ENCODE measurements at regions not wholly inside any gene's neighbourhood (a gene's known extent, or its start where the extent isn't known, plus 50 kb on each side); places are given as distances from the start of the nearest gene placed in this dataset.

DNA sequence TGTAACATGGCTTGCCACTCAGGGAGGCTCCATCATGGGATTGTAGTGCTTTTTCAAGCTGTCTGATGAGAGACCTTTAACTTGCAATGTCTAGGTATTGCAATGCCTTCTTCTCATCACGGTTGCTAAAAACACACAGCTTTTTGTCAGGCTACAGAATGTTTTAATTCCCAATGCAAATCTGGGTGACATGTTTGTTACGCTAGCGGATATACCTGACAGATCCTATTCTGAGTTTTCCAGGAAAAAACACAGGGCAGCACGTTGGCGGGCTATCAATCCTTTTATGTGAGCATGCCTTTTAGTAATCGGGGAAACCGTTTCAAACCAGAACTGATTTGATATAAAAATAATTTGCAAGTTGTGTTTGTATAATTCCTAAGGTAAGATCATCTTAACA, 577.2 kb upstream of the MAP3K7 start:
- Mint-ChIP-seq H3K27ac (no peak overlapping the region), H3K27me3 (no peaks in the 10 kb centered on the region), H3K36me3 (ENCODE audit: low read depth) (no peaks in the 10 kb centered on the region), H3K4me1 (no peaks in the 10 kb centered on the region), H3K4me3 (no peak overlapping the region), H3K9me3 (no peaks in the 10 kb centered on the region)
- DNase-seq: no peak
- CTCF ChIA-PET: no interaction called here
- POLR2A ChIA-PET: no interaction called here

- H3K4me1 Mint-ChIP-seq: no peaks in the 10 kb centered on the region
- H3K9me3 Mint-ChIP-seq: no peaks in the 10 kb centered on the region
- ChIA-PET POLR2A (no interaction called here), CTCF (no interaction called here)
- no peak for DNase-seq
- H3K27ac Mint-ChIP-seq: no peak overlapping the region
- no peaks in the 10 kb centered on the region for H3K36me3 Mint-ChIP-seq (ENCODE audit: low read depth)
- H3K27me3 Mint-ChIP-seq: no peaks in the 10 kb centered on the region
- no peak overlapping the region for H3K4me3 Mint-ChIP-seq
These were observed 574.4 kb upstream of the MAP3K7 start for GRCh38 chr6:91161246-91161645.

GRCh38 chr6:91155129-91155785, 568.4 kb upstream of the MAP3K7 start:
- no peak for DNase-seq
- H3K27ac Mint-ChIP-seq: no peak overlapping the region
- no peaks in the 10 kb centered on the region for H3K4me1 Mint-ChIP-seq
- no peak overlapping the region for H3K4me3 Mint-ChIP-seq
- no peaks in the 10 kb centered on the region for H3K36me3 Mint-ChIP-seq (ENCODE audit: low read depth)
- H3K27me3 Mint-ChIP-seq: no peaks in the 10 kb centered on the region
- ChIA-PET POLR2A (no interaction called here), CTCF (no interaction called here)
- no peaks in the 10 kb centered on the region for H3K9me3 Mint-ChIP-seq

GRCh38 chr6:91152824-91153223, 566.0 kb upstream of the MAP3K7 start:
- CTCF ChIA-PET: no interaction called here
- POLR2A ChIA-PET: no interaction called here
- Mint-ChIP-seq H3K27me3 (no peaks in the 10 kb centered on the region), H3K9me3 (no peaks in the 10 kb centered on the region), H3K27ac (no peak overlapping the region), H3K4me1 (no peaks in the 10 kb centered on the region), H3K4me3 (no peak overlapping the region), H3K36me3 (ENCODE audit: low read depth) (no peaks in the 10 kb centered on the region)
- no peak for DNase-seq

- no peaks in the 10 kb centered on the region for H3K9me3 Mint-ChIP-seq
- H3K4me3 Mint-ChIP-seq: no peak overlapping the region
- ChIA-PET POLR2A (no interaction called here), CTCF (interaction anchor here (0.7 kb wide), 1 partner anchor 95 kb away, joined by 3 read pairs; no protein-coding TSS in a partner anchor)
- H3K27ac Mint-ChIP-seq: no peak overlapping the region
- H3K27me3 Mint-ChIP-seq: no peaks in the 10 kb centered on the region
- H3K36me3 Mint-ChIP-seq (ENCODE audit: low read depth): no peaks in the 10 kb centered on the region
- no peak for DNase-seq
- no peaks in the 10 kb centered on the region for H3K4me1 Mint-ChIP-seq
These were observed 563.3 kb upstream of the MAP3K7 start for GRCh38 chr6:91149956-91150705.

GRCh38 chr6:91149246-91149955, 562.5 kb upstream of the MAP3K7 start:
- Mint-ChIP-seq H3K4me1 (no peaks in the 10 kb centered on the region), H3K9me3 (no peaks in the 10 kb centered on the region), H3K27ac (no peak overlapping the region), H3K36me3 (ENCODE audit: low read depth) (no peaks in the 10 kb centered on the region), H3K4me3 (no peak overlapping the region), H3K27me3 (no peaks in the 10 kb centered on the region)
- no peak for DNase-seq
- POLR2A ChIA-PET: no interaction called here
- CTCF ChIA-PET: interaction anchor here (0.7 kb wide), 1 partner anchor 95 kb away, joined by 3 read pairs; no protein-coding TSS in a partner anchor

DNA sequence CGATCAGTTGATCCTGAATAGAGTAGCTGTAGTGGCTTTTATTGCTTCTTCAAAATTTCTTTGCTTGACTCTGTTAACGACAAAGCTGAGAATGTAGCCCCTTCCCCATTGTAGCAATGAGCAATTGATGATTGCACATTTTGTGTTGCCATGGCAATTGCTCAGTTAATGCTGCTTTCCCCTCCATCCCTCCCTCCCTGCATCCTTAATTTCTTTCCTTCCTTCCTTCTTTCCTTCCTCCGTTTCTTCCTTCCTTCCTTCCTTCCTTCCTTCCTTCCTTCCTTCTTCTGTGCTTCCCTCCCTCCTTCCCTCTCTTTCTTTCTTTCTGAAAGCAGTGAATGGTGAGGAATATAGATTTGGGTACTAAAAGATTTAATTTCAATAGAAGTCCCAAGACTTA, 557.3 kb upstream of the MAP3K7 start:
- CTCF ChIA-PET: no interaction called here
- Mint-ChIP-seq H3K9me3 (no peaks in the 10 kb centered on the region), H3K4me3 (no peak overlapping the region), H3K36me3 (ENCODE audit: low read depth) (no peaks in the 10 kb centered on the region), H3K4me1 (no peaks in the 10 kb centered on the region), H3K27ac (no peak overlapping the region), H3K27me3 (peaks cover 5% of the 10 kb centered on the region)
- DNase-seq: no peak
- POLR2A ChIA-PET: no interaction called here

DNA sequence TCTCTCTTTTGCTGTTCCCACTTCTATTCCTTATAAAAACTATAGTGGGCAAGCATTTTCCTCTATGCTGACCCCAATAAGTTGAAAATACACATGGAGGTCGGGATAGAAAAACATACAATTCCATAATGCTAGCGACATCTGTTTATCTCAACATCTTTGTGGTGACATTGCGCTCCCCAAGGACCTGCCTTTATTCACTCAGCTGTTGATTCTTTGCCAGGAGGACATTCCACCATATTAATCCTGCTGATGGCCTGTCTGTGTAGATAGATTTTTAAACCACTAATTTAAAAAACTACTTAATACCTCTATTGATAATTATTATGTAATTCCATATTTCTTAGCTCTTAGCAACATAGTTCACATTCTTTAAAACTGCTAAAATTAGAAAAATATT, 555.3 kb upstream of the MAP3K7 start:
- Mint-ChIP-seq H3K9me3 (no peaks in the 10 kb centered on the region), H3K36me3 (ENCODE audit: low read depth) (no peaks in the 10 kb centered on the region), H3K27ac (no peak overlapping the region), H3K4me1 (no peaks in the 10 kb centered on the region), H3K27me3 (peaks cover 5% of the 10 kb centered on the region), H3K4me3 (no peak overlapping the region)
- ChIA-PET POLR2A (no interaction called here), CTCF (no interaction called here)
- no peak for DNase-seq

DNA sequence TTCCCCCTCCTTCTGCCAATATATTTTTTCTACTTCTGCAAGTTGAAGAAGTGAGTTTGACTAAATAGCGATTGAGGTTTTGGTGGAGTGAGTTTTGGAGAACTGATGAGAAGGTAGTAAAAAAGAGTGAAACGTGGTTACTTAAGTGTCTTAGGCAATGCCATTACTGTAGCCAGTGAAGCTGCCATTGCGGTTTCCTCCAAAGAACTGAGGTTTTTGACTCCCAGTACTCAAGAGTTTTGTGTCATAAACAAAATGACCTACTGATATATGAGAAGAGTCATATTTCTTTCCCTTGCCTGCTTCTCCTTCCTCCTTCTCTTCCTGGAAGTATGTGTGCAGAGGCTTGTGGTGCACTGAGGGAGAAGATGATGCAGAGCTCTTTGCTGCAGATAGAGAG, 554.5 kb upstream of the MAP3K7 start:
- DNase-seq: no peak
- H3K4me3 Mint-ChIP-seq: no peak overlapping the region
- CTCF ChIA-PET: no interaction called here
- H3K36me3 Mint-ChIP-seq (ENCODE audit: low read depth): no peaks in the 10 kb centered on the region
- H3K27me3 Mint-ChIP-seq: peaks cover 5% of the 10 kb centered on the region
- no peak overlapping the region for H3K27ac Mint-ChIP-seq
- POLR2A ChIA-PET: no interaction called here
- no peaks in the 10 kb centered on the region for H3K4me1 Mint-ChIP-seq
- H3K9me3 Mint-ChIP-seq: no peaks in the 10 kb centered on the region

- ChIA-PET POLR2A (no interaction called here), CTCF (no interaction called here)
- H3K36me3 Mint-ChIP-seq (ENCODE audit: low read depth): no peaks in the 10 kb centered on the region
- no peak for DNase-seq
- H3K27ac Mint-ChIP-seq: no peak overlapping the region
- H3K4me1 Mint-ChIP-seq: no peaks in the 10 kb centered on the region
- no peak overlapping the region for H3K4me3 Mint-ChIP-seq
- peaks cover 5% of the 10 kb centered on the region for H3K27me3 Mint-ChIP-seq
- no peaks in the 10 kb centered on the region for H3K9me3 Mint-ChIP-seq
These were observed 553.6 kb upstream of the MAP3K7 start for GRCh38 chr6:91140449-91140848.

GRCh38 chr6:91137286-91137685, 550.4 kb upstream of the MAP3K7 start:
- ChIA-PET CTCF (no interaction called here), POLR2A (no interaction called here)
- Mint-ChIP-seq H3K9me3 (no peaks in the 10 kb centered on the region), H3K36me3 (ENCODE audit: low read depth) (no peaks in the 10 kb centered on the region), H3K27ac (no peak overlapping the region), H3K4me1 (no peaks in the 10 kb centered on the region), H3K4me3 (no peak overlapping the region), H3K27me3 (peaks cover 5% of the 10 kb centered on the region)
- no peak for DNase-seq

DNA sequence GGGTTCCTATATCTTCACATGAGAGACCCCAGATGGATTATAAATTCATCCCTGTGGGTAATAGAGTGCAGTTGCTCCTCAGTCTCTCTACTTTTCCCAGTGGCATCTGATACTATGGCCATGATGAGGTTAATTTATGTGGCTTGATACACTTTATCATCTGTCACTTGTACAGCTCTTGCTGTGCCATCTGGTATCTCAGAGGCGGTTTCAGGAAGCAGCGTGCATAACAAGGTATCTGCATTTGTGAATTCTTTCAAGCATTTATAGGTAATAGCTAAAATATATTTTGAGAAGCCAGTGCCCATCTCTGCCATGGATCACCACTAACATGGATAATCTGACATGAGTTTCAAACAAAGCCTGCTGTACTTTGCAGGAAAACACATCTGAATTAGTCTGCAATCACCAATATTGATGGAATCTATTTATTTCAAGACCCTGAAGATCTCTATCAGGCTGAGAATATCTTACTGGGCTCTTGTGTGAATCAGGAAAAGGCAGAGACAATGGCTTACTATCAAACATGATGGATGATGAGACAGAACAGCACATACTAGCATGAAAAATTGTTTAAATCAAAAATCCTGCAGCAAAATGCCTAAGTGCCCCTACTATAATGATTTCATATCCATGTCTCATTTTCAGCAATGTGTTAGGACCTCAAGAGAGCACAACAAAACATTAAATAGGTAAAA, 548.7 kb upstream of the MAP3K7 start:
- Mint-ChIP-seq H3K4me1 (no peaks in the 10 kb centered on the region), H3K27me3 (peaks cover 5% of the 10 kb centered on the region), H3K4me3 (no peak overlapping the region), H3K9me3 (no peaks in the 10 kb centered on the region), H3K27ac (no peak overlapping the region), H3K36me3 (ENCODE audit: low read depth) (no peaks in the 10 kb centered on the region)
- ChIA-PET CTCF (no interaction called here), POLR2A (no interaction called here)
- DNase-seq: no peak

DNA sequence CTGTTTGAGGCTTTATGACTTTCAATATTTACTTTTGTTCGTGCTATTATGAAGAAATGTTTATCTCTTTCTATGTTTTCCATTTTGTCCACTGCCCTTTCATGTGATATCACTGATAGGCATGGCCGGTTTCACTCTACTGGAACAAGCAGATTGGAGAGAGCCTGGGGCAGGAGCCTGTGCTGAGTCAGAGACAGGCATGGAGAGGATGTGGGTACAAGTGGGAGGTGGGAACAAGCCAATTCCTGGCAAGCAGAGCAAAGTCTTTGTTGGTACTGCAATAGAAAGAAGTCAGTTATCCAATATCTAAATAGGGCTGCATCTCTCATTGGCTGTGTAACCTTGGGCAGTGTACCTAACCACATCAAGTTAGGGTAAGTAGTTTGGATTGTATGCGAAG, 545.6 kb upstream of the MAP3K7 start:
- CTCF ChIA-PET: no interaction called here
- Mint-ChIP-seq H3K4me3 (no peak overlapping the region), H3K4me1 (no peaks in the 10 kb centered on the region), H3K27ac (no peak overlapping the region), H3K27me3 (no peaks in the 10 kb centered on the region), H3K9me3 (no peaks in the 10 kb centered on the region), H3K36me3 (ENCODE audit: low read depth) (no peaks in the 10 kb centered on the region)
- no peak for DNase-seq
- POLR2A ChIA-PET: no interaction called here
